ENCODE measurements at regions not wholly inside any gene's neighbourhood (a gene's known extent, or its start where the extent isn't known, plus 50 kb on each side); places are given as distances from the start of the nearest gene placed in this dataset.

- no peak overlapping the region for H3K27ac Mint-ChIP-seq
- intact Hi-C loops (cut with micrococcal nuclease): no loop called here
- H3K36me3 Mint-ChIP-seq (ENCODE audit: low read depth): no peaks in the 10 kb centered on the region
- ChIA-PET CTCF (no interaction called here), POLR2A (interaction anchor here (0.5 kb wide), 1 partner anchor 63 kb away, joined by 3 read pairs; no protein-coding TSS in a partner anchor)
- DNase-seq (no peak), ATAC-seq (no peak)
- peaks cover 18% of the 10 kb centered on the region for H3K9me3 Mint-ChIP-seq
- no peaks in the 10 kb centered on the region for H3K4me1 Mint-ChIP-seq (ENCODE audit: low read depth)
- no peak overlapping the region for H3K4me3 Mint-ChIP-seq
- no peak for TF ChIP-seq CTCF (IDR thresholded peaks at IDR 0.05)
- H3K27me3 Mint-ChIP-seq: no peaks in the 10 kb centered on the region
These were observed 288.3 kb upstream of the RBFOX1 start for GRCh38 chr16:7044331-7044730.

GRCh38 chr16:7038475-7038874 is 294.2 kb upstream of the RBFOX1 start:
- intact Hi-C loops (cut with micrococcal nuclease): no loop called here
- Mint-ChIP-seq H3K4me1 (ENCODE audit: low read depth) (no peaks in the 10 kb centered on the region), H3K27me3 (no peaks in the 10 kb centered on the region), H3K27ac (no peak overlapping the region), H3K36me3 (ENCODE audit: low read depth) (no peaks in the 10 kb centered on the region), H3K4me3 (no peak overlapping the region), H3K9me3 (peaks cover 12% of the 10 kb centered on the region)
- no peak for TF ChIP-seq CTCF (IDR thresholded peaks at IDR 0.05)
- ChIA-PET CTCF (interaction anchor here (1.5 kb wide), 1 partner anchor 12 kb away, joined by 3 read pairs; no protein-coding TSS in a partner anchor), POLR2A (no interaction called here)
- DNase-seq: no peak
- no peak for ATAC-seq

- intact Hi-C loops (cut with micrococcal nuclease): no loop called here
- ChIA-PET POLR2A (no interaction called here), CTCF (no interaction called here)
- Mint-ChIP-seq H3K27ac (no peak overlapping the region), H3K4me3 (no peak overlapping the region), H3K9me3 (peaks cover 10% of the 10 kb centered on the region), H3K27me3 (no peaks in the 10 kb centered on the region), H3K36me3 (ENCODE audit: low read depth) (no peaks in the 10 kb centered on the region), H3K4me1 (ENCODE audit: low read depth) (no peaks in the 10 kb centered on the region)
- DNase-seq (no peak), ATAC-seq (no peak)
- TF ChIP-seq CTCF (IDR thresholded peaks at IDR 0.05): no peak
These were observed 295.1 kb upstream of the RBFOX1 start for GRCh38 chr16:7037495-7037894.

GRCh38 chr16:7031031-7031430 is 301.6 kb upstream of the RBFOX1 start:
- H3K27me3 Mint-ChIP-seq: peaks cover 2% of the 10 kb centered on the region
- no peak for TF ChIP-seq CTCF (IDR thresholded peaks at IDR 0.05)
- ChIA-PET POLR2A (no interaction called here), CTCF (no interaction called here)
- no peaks in the 10 kb centered on the region for H3K4me1 Mint-ChIP-seq (ENCODE audit: low read depth)
- intact Hi-C loops (cut with micrococcal nuclease): no loop called here
- H3K36me3 Mint-ChIP-seq (ENCODE audit: low read depth): no peaks in the 10 kb centered on the region
- DNase-seq (no peak), ATAC-seq (no peak)
- H3K27ac Mint-ChIP-seq: no peak overlapping the region
- no peak overlapping the region for H3K4me3 Mint-ChIP-seq
- peaks cover 24% of the 10 kb centered on the region for H3K9me3 Mint-ChIP-seq

- intact Hi-C loops (cut with micrococcal nuclease): no loop called here
- POLR2A ChIA-PET: no interaction called here
- CTCF ChIA-PET: interaction anchor here (0.7 kb wide), 1 partner anchor 1399 kb away, joined by 3 read pairs; no protein-coding TSS in a partner anchor
- H3K36me3 Mint-ChIP-seq (ENCODE audit: low read depth): no peaks in the 10 kb centered on the region
- no peaks in the 10 kb centered on the region for H3K4me1 Mint-ChIP-seq (ENCODE audit: low read depth)
- DNase-seq (no peak), ATAC-seq (no peak)
- H3K27me3 Mint-ChIP-seq: peaks cover 2% of the 10 kb centered on the region
- no peak for TF ChIP-seq CTCF (IDR thresholded peaks at IDR 0.05)
- H3K4me3 Mint-ChIP-seq: no peak overlapping the region
- H3K9me3 Mint-ChIP-seq: peaks cover 18% of the 10 kb centered on the region
- no peak overlapping the region for H3K27ac Mint-ChIP-seq
These were observed 305.2 kb upstream of the RBFOX1 start for GRCh38 chr16:7027401-7027800.

All from activated CD8-positive, alpha-beta T cell treated with anti-CD3 and anti-CD28 coated beads for 36 hours (primary cell).